Spleen (tissue), 11 donors: ENCODE measurements at regions not wholly inside any gene's neighbourhood (a gene's known extent, or its start where the extent isn't known, plus 50 kb on each side); places are given as distances from the start of the nearest gene placed in this dataset.

ENCODE experiments used
- DNase-seq: peaks from one replicate; pipeline ENCODE4 v3.0.0-alpha.2; 2020
- H3K27ac ChIP-seq, 8 donors: fragments of 200-600 bp; sonication (generic) in 7 of 8; 1 replicate in 4 of 8; 2 replicates in 4 of 8; pipeline versions ENCODE4 v1.5.0 to v1.8.0; 2016 to 2021; ENCODE audit warnings: inconsistent platforms in 4 of 8, mild to moderate bottlenecking in 4 of 8, moderate library complexity in 1 of 8
- H3K27me3 ChIP-seq, 7 donors: fragments of 200-600 bp; sonication (generic) in 6 of 7; replicated peaks in 1 of 7; 1 replicate in 4 of 7; 2 replicates in 3 of 7; pipeline versions ENCODE4 v1.5.0 to v1.8.0; 2016 to 2021; ENCODE audit warnings: inconsistent platforms in 3 of 7, mild to moderate bottlenecking in 1 of 7
- H3K36me3 ChIP-seq, 6 donors: fragments of 200-600 bp; sonication (generic) in 5 of 6; 1 replicate in 4 of 6; 2 replicates in 2 of 6; pipeline versions ENCODE4 v1.5.0 to v1.8.0; 2016 to 2021; ENCODE audit warnings: inconsistent platforms in 2 of 6
- H3K4me1 ChIP-seq, 6 donors: fragments of 200-600 bp; sonication (generic) in 5 of 6; 1 replicate in 3 of 6; 2 replicates in 3 of 6; pipeline versions ENCODE4 v1.5.0 to v1.8.0; 2016 to 2021; ENCODE audit warnings: inconsistent platforms in 3 of 6
- H3K4me3 ChIP-seq, 8 donors: fragments of 200-600 bp; sonication (generic) in 7 of 8; 1 replicate in 4 of 8; 2 replicates in 4 of 8; pipeline versions ENCODE4 v1.5.0 to v1.8.0; 2016 to 2021; ENCODE audit warnings: inconsistent platforms in 4 of 8, mild to moderate bottlenecking in 4 of 8, moderate library complexity in 2 of 8
- H3K9me3 ChIP-seq, 8 donors: fragments of 200-600 bp; sonication (generic) in 7 of 8; 1 replicate in 4 of 8; 2 replicates in 4 of 8; pipeline versions ENCODE4 v1.5.0 to v1.8.0; 2016 to 2021; ENCODE audit warnings: inconsistent platforms in 4 of 8
- POLR2A ChIP-seq, 3 donors: fragments of 450-650 bp; IDR thresholded peaks; one replicate each; pipeline ENCODE4 v1.5.1; 2017; ENCODE audit warnings: antibody characterized with exemption in 3 of 3, mild to moderate bottlenecking in 1 of 3
- POLR2AphosphoS5 ChIP-seq, 3 donors: sonication (generic); formaldehyde crosslinking; IDR thresholded peaks; one replicate each; pipeline ENCODE4 v1.5.1; 2017; ENCODE audit warnings: antibody characterized with exemption in 3 of 3
- WGBS, 5 donors: extraction: QIAGEN DNeasy Blood & Tissue Kit in 3 of 5; methylation state at CpG; one replicate each; pipeline versions ENCODE4 v1.1.5 to v1.1.7; 2013 to 2018; 5-methylcytosine and 5-hydroxymethylcytosine counted together
- intact Hi-C: fragments of 100-400 bp; cut with DNase I; formaldehyde crosslinking; loops from one replicate; pipeline ENCODE4 v1.15.0; 2023; ENCODE audit warnings: low total_unique reads
- TF ChIP-seq, protein P1 (sequence below), 11 experiments: fragments of 200-600 bp in 7 of 11; fragments of 450-650 bp in 4 of 11; sonication (generic) in 4 of 11; IDR thresholded peaks in 8 of 11; conservative IDR thresholded peaks in 3 of 11; 1 replicate in 7 of 11; 2 replicates in 4 of 11; pipeline versions ENCODE4 v1.4.0 to v1.8.0; 2016 to 2021; ENCODE audit warnings: antibody characterized with exemption in 11 of 11, inconsistent platforms in 4 of 11, mild to moderate bottlenecking in 1 of 11
- donor health status: healthy with polysubstance abuse.
- donor health status: DM: no; HTN: no; CAD: no; lungs with moderate emphysema.
- donor health status: DM: no; HTN: no; CAD: no.
- donor health status: Bipolar disorder and iron deficiency.
- donor health status: healthy.
- donor health status: DM: no; HTN: no; CAD: no.
- donor health status: DM: yes; HTN: yes; CAD: no.

DNA sequence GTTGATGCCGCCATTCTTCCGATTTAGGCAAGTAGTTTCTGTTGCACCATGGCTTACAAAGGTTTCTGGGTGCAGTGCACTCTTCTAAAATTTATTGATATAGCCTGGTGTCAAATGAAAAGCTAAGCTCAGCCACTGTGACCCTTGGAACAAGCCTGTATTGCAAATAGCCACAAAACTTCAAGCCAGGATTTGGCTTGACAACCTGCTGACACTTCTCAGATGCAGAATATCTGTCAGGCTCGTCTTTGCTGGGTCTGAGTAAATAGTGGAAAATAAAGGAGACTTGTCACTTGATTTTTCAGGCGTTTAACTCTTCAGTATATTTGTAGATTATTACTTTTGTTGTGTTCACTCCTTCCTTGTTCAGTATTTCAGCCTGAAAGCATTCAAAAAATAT, 871.8 kb downstream of the OTOL1 start:
- no peak for DNase-seq
- Histone ChIP-seq H3K9me3 (no peaks in the 10 kb centered on the region), H3K4me3 (no peak overlapping the region), H3K4me1 (no peaks in the 10 kb centered on the region), H3K27me3 (no peaks in the 10 kb centered on the region), H3K36me3 (no peaks in the 10 kb centered on the region), H3K27ac (no peak overlapping the region)
- intact Hi-C loops = no loop called here
- 61 to 68% (median 67%) methylated on average over 4 of the region's 4 CpGs for WGBS, 5 donors
- no peak for TF ChIP-seq POLR2AphosphoS5 (IDR thresholded peaks at IDR 0.05)
- TF ChIP-seq, protein P1, sequence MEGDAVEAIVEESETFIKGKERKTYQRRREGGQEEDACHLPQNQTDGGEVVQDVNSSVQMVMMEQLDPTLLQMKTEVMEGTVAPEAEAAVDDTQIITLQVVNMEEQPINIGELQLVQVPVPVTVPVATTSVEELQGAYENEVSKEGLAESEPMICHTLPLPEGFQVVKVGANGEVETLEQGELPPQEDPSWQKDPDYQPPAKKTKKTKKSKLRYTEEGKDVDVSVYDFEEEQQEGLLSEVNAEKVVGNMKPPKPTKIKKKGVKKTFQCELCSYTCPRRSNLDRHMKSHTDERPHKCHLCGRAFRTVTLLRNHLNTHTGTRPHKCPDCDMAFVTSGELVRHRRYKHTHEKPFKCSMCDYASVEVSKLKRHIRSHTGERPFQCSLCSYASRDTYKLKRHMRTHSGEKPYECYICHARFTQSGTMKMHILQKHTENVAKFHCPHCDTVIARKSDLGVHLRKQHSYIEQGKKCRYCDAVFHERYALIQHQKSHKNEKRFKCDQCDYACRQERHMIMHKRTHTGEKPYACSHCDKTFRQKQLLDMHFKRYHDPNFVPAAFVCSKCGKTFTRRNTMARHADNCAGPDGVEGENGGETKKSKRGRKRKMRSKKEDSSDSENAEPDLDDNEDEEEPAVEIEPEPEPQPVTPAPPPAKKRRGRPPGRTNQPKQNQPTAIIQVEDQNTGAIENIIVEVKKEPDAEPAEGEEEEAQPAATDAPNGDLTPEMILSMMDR (IDR thresholded peaks at IDR 0.05 in 8 of 11, conservative IDR thresholded peaks at IDR 0.05 in 3 of 11) = no peak
- TF ChIP-seq POLR2A (IDR thresholded peaks at IDR 0.05) = no peak

DNA sequence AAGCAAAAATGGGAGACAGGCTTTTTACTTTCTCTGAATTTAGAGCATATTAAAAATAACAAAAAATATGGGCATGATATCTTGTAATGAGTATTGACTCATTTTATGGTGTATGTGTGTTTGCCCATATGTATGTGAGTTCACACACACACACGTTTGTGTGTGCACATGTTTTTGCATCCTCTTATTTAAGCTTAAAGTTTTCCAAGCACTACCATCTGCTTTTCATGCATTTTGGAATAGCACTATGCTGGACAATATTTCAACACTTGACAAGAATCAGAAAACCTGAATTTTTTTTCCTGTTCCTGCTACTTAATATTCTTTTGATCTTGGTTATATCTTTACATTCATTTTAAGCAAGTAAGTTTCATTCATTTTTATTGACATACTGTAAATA, 872.7 kb downstream of the OTOL1 start:
- H3K4me3 ChIP-seq = no peak overlapping the region
- H3K9me3 ChIP-seq = no peaks in the 10 kb centered on the region
- intact Hi-C loops = no loop called here
- DNase-seq = no peak
- no peaks in the 10 kb centered on the region for H3K4me1 ChIP-seq
- no peaks in the 10 kb centered on the region for H3K27me3 ChIP-seq
- WGBS, 5 donors = 60 to 86% (median 67%) methylated on average over 1 of the region's 1 CpG
- H3K36me3 ChIP-seq = no peaks in the 10 kb centered on the region
- no peak overlapping the region for H3K27ac ChIP-seq
- TF ChIP-seq POLR2A (IDR thresholded peaks at IDR 0.05) (no peak), POLR2AphosphoS5 (IDR thresholded peaks at IDR 0.05) (no peak)
- TF ChIP-seq, protein P1 (IDR thresholded peaks at IDR 0.05 in 8 of 11, conservative IDR thresholded peaks at IDR 0.05 in 3 of 11) = no peak

DNA sequence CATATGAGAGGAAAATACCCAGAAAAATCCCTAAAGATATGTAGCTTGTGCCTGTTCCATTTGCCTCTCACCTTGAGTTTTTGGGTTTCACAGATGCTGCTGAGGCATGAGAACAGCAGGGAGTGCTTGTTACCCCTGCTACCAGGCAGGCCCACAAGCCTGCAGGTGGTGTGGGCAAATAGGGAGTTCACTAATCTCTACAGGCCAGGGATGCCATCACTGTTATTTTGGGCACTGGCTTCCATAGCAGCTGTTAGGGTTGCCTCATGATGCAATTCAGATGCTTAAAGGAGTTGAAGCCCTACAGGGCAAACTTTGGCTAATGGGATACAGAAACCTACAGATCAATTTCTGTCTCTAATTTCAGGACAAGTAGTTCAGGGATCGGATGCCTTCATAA, 873.5 kb downstream of the OTOL1 start:
- intact Hi-C loops = no loop called here
- Histone ChIP-seq H3K36me3 (no peaks in the 10 kb centered on the region), H3K4me1 (no peaks in the 10 kb centered on the region), H3K27me3 (no peaks in the 10 kb centered on the region), H3K27ac (no peak overlapping the region), H3K9me3 (no peaks in the 10 kb centered on the region), H3K4me3 (no peak overlapping the region)
- TF ChIP-seq POLR2A (IDR thresholded peaks at IDR 0.05) = no peak
- no peak for TF ChIP-seq POLR2AphosphoS5 (IDR thresholded peaks at IDR 0.05)
- TF ChIP-seq, protein P1 (IDR thresholded peaks at IDR 0.05 in 8 of 11, conservative IDR thresholded peaks at IDR 0.05 in 3 of 11) = no peak
- WGBS, 5 donors = 87 to 100% (median 98%) methylated on average over 1 of the region's 1 CpG
- no peak for DNase-seq

DNA sequence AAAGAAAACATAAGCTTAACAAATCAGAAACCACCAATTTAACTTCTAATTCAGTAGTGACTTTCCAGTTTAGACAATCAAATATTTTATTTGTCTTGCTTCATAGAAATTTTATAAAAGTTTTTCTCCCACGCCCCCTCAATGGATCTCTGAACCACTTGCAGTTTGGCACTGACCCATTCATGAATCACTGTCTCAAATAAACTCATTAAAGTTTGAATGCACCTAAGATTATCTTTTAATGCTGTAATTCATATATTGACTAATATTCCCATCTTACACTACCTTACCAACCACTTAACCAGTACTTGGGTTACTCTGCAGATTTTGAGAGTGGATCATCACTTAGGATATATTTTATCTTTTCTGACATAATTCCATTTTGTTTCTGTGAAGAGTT, 880.2 kb downstream of the OTOL1 start:
- Histone ChIP-seq H3K4me3 (no peak overlapping the region), H3K36me3 (no peaks in the 10 kb centered on the region), H3K9me3 (peaks cover 0 to 7% (median 0%) of the 10 kb centered on the region in 8 donors), H3K27me3 (no peaks in the 10 kb centered on the region), H3K4me1 (no peaks in the 10 kb centered on the region), H3K27ac (no peak overlapping the region)
- WGBS, 5 donors = 51 to 72% (median 70%) methylated on average over 1 of the region's 1 CpG
- TF ChIP-seq, protein P1 (IDR thresholded peaks at IDR 0.05 in 8 of 11, conservative IDR thresholded peaks at IDR 0.05 in 3 of 11) = no peak
- no peak for TF ChIP-seq POLR2A (IDR thresholded peaks at IDR 0.05)
- no peak for TF ChIP-seq POLR2AphosphoS5 (IDR thresholded peaks at IDR 0.05)
- intact Hi-C loops = no loop called here
- no peak for DNase-seq
